ENCODE measurements at regions not wholly inside any gene's neighbourhood (a gene's known extent, or its start where the extent isn't known, plus 50 kb on each side); places are given as distances from the start of the nearest gene placed in this dataset.

DNA sequence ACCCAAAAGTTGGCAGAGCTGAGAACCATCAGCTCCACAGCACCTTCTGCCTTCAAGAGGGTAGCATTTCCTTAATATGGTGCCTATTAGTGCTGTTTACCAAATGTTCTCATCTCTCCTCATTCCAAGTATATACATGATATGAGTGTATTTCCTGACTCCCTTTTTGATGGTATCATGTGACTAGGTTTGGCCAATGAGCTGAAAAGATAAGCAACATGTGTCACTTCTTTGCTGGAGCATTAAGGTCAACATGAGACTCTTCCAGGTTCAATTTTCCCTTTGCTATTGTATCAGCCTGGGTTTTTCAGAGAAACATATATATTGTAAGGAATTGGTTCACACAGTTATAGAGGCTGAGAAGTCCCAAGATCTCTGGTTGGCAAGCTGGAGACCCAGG, 310.9 kb downstream of the HRH4 start:
- TF ChIP-seq CTCF (IDR thresholded peaks at IDR 0.05) (no peak), ZFX (IDR thresholded peaks at IDR 0.05; ENCODE audit: borderline replicate concordance) (no peak)

Data from 22Rv1 (cell line).